ENCODE measurements at regions not wholly inside any gene's neighbourhood (a gene's known extent, or its start where the extent isn't known, plus 50 kb on each side); places are given as distances from the start of the nearest gene placed in this dataset.

DNA sequence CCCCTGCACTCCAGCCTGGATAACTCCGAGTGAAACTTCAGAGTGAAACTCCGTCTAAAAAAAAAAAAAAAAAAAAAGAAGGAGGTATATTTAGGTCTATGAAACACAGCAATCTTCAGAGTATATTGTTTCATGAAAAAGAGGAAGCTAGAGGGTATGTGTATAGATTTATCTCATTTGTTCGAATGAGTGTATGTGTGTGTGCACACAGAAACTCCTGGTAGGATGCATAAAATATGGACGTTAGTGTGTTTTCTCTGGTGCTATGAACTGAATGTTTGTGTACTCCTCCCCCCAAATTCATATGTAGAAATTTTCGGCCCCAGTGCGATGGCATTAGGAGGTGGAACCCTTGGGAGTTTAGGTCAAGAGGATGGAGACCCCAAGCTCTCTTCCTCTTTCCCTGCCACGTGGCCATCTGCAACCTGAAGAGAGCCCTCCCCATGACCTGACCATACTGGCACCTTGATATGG, 98.6 kb upstream of the KLF13 start:
- TF ChIP-seq, protein P1, sequence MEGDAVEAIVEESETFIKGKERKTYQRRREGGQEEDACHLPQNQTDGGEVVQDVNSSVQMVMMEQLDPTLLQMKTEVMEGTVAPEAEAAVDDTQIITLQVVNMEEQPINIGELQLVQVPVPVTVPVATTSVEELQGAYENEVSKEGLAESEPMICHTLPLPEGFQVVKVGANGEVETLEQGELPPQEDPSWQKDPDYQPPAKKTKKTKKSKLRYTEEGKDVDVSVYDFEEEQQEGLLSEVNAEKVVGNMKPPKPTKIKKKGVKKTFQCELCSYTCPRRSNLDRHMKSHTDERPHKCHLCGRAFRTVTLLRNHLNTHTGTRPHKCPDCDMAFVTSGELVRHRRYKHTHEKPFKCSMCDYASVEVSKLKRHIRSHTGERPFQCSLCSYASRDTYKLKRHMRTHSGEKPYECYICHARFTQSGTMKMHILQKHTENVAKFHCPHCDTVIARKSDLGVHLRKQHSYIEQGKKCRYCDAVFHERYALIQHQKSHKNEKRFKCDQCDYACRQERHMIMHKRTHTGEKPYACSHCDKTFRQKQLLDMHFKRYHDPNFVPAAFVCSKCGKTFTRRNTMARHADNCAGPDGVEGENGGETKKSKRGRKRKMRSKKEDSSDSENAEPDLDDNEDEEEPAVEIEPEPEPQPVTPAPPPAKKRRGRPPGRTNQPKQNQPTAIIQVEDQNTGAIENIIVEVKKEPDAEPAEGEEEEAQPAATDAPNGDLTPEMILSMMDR (IDR thresholded peaks at IDR 0.05), result no peak
- no peak for TF ChIP-seq POLR2AphosphoS5 (IDR thresholded peaks at IDR 0.05)
- no peak for TF ChIP-seq EP300 (IDR thresholded peaks at IDR 0.05)
